Activated CD8-positive, alpha-beta memory T cell treated with anti-CD3 and anti-CD28 coated beads for 24 hours (primary cell): ENCODE measurements at regions not wholly inside any gene's neighbourhood (a gene's known extent, or its start where the extent isn't known, plus 50 kb on each side); places are given as distances from the start of the nearest gene placed in this dataset.
"Not testable (repeated sequence)": the region's sequence is repeated elsewhere in the genome, so short reads cannot be mapped to it uniquely, and the experiment has no call there.

Experiments
- DNase-seq: peaks from one replicate; pipeline ENCODE4 v3.0.0-alpha.2; 2020

DNA sequence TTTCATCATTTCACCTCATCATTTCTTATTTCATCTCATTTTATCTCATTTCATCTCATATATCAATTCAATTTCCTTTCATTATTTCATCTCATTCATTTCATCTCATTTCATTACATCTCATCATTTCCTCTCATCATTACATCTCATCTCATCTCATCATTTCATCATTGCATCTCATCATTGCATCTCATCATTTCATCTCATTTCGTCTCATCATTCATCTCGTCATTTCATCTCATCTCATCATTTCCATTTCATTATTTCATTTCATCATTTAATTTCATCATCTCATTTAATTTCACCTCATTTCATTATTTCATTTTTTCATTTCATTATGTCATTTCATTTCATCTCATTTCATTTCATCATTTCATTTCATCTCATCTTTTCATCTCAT is 168.5 kb upstream of the FAM72C start:
- not testable (repeated sequence) for DNase-seq

DNA sequence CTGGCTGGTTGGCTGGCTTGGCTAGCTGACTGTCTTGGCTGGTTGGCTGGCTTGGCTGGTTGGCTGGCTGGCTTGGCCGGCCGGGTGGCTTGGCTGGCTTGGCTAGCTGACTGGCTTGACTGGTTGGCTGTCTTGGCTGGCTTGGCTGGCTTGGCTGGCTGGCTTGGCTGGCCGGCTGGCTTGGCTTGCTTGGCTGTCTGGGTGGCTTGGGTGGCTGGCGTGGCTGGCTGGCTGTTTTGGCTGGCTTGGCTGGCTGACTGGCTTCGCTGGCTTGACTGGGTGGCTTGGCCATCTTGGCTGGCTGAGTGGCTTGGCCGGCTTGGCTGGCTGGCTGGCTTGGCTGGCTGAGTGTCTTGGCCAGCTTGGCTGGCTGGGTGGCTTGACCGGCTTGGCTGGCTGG is 133.2 kb upstream of the FAM72C start:
- DNase-seq: peak; percentile 17

DNA sequence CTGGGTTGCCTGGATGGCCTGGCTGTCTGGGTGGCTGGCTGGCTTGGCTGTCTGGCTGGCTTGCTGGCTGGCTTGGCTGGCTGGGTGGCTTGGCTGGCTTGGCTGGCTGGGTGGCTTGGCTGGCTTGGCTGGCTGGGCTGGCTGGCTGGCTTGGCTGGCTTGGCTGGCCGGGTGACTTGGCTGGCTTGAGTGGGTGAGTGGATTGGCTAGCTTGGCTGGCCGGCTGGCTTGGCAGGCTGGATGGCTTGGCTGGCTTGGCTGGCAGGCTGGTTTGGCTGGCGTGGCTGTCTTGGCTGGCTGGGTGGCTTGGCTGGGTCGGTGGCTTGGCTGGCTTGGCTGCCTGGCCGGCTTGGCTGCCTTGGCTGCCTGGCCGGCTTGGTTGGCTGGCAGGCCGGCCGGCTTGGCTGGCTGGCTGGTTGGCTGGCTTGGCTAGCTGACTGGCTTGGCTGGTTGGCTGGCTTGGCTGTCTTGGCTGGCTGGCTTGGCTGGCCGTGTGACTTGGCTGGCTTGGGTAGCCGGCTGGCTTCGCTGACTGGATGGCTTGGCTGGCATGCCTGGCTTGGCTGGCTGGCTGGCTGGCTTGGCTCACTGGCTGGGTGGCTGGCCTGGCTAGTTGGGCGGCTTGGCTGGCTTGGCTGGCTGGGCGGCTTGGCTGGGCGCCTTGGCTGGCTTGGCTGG is 132.4 kb upstream of the FAM72C start:
- peak; percentile 78 for DNase-seq

DNA sequence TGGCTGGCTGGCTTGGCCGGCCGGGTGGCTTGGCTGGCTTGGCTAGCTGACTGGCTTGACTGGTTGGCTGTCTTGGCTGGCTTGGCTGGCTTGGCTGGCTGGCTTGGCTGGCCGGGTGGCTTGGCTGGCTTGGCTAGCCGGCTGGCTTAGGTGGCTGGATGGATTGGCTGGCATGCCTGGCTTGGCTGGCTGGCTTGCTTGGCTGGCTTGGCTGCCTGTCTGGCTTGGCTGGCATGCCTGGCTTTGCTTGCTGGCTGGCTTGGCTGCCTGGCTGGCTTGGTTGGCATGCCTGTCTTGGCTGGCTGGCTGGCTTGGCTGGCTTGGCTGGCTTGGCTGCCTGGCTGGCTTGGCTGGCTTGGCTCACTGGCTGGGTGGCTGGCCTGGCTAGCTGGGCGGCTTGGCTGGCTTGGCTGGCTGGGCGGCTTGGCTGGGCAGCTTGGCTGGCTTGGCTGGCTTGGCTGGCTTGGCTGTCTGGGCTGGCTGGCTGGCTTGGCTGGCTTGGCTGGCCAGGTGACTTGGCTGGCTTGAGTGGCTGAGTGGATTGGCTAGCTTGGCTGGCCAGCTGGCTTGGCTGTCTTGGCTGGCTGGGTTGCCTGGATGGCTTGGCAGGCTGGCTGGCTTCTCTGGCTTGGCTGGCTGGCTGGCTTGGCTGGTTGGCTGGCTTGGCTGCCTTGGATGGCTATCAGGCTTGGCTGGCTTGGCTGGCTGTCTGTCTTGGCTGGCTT is 131.5 kb upstream of the FAM72C start:
- peak; percentile 78 for DNase-seq

DNA sequence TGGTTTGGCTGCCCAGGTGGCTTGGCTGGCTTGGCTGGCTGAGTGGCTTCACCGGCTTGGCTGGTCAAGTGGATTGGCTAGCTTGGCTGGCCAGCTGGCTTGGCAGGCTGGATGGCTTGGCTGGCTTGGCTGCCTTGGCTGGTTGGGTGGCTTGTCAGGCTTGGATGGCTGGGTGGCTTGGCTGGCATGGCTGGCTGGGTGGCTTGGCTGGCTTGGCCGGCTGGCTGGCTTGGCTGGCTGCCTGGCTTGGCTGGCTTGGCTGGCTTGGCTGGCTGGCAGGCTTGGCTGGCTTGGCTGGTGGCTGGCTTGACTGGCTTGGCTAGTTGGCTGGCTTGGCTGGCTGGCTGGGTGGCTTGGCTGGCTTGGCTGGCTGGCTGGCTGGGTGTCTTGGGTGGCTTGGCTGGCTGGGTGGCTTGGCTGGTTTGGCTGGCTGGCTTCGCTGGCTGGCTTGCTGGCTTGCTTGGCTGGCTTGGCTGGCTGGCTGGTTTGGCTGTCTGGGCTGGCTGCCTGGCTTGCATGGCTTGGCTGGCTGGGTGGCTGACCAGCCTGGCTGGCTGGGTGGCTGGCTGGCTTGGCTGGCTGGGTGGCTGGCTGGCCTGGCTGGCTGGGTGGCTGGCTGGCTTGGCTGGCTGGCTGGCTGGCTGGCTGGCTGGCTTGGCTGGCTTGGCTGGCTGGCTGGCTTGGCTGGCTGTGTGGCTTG is 130.4 kb upstream of the FAM72C start:
- peak; percentile 60 for DNase-seq

DNA sequence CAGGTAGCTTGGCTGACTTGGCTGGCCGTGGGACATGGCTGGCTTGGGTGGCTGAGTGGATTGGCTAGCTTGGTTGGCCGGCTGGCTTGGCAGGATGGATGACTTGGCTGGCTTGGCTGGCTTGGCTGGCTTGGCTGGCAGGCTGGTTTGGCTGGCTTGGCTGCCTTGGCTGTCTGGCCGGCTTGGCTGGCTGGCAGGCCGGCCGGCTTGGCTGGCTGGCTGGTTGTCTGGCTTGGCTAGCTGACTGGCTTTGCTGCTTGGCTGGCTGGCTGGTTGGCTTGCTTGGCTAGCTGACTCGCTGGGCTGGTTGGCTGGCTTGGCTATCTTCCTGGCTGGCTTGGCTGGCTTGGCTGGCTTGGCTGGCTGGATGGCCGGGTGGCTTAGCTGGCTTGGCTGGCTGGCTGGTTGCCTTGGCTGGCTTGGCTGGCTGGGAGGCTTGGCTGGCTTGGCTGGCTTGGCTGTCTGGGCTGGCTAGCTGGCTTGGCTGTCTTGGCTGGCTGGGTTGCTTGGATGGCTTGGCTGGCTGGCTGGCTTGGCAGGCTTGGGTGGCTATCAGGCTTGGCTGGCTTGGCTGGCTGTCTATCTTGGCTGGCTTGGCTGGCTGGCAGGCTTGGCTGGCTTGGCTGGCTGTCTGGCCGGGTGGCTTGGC is 129.7 kb upstream of the FAM72C start:
- peak; percentile 60 for DNase-seq

DNA sequence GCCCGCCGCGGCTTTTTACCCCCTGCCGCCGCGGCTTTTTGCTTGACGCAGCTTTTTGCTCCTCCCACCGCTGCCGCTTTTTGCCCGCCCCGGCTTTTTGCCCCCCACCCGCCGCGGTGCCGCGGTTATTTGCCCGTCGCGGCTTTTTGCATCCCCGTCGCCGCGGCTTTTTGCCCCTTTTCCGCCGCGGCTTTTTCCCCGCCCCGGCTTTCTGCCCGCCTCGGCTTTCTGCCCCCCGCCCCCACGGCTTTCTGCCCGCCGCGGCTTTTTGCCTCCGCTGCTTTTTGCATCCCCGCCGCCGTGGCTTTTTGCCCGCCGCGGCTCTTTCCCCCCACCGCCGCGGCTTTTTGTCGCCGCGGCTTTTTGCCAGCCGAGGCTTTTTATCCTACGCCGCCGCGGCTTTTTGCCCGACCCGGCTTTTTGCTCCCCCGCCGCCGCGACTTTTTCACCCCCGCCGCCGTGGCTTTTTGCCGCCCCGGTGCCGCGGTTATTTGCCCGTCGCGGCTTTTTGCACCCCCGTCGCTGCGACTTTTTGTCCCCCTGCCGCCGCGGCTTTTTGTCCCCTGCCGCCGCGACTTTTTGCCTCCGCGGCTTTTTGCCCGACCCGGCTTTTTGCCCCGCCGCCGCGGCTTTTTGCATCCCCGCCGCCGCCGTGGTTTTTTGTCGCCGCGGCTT is 105.5 kb upstream of the FAM72C start:
- DNase-seq: peak; percentile 79

DNA sequence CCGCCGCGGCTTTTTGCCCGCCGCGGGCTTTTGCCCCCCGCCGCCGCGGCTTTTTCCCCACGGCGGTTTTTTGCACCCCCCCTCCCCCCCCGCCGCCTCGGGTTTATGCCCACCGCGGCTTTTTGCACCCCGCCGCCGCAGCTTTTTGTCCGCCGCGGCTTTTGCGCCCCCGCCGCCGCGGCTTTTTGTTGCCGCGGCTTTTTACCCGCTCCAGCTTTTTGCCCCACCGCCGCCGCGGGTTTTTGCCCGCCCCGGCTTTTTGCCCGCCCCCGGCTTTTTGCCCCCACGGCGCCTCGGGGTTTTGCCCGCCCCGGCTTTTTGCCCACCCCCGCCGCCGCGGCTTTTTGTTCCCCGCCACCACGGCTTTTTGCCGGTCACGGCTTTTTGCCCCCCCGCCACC is 104.9 kb upstream of the FAM72C start:
- peak; percentile 59 for DNase-seq

DNA sequence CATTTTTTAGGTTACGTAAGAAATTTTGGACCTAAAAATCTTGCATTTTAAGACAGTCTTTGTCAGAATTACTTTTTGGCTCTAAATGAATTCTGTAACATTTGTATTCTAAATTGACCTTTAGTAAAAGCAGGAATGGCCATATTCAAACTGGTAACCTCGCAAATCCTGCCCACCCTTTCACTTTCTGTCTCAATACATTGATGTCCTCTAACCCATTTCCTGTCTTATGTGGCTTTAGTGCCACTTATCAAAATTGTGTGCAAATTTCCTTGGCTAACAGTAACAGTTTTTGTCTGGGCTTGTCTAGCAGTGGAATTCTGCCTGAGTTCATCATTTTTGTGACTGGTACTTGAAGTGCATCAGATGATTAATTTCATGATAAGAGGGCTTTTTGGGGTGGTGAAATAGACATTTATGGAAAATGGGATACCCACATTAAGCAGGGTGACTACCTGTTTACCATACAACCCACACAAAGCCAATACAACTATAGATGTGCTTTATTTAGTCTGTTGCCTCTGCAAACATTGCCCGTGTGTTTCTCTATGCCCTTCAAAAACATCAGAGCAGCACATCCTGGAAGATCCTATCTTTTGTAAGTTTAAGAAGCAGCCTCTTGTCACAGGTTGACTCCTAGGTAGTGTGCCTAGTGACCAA is 98.7 kb upstream of the FAM72C start:
- not testable (repeated sequence) for DNase-seq

DNA sequence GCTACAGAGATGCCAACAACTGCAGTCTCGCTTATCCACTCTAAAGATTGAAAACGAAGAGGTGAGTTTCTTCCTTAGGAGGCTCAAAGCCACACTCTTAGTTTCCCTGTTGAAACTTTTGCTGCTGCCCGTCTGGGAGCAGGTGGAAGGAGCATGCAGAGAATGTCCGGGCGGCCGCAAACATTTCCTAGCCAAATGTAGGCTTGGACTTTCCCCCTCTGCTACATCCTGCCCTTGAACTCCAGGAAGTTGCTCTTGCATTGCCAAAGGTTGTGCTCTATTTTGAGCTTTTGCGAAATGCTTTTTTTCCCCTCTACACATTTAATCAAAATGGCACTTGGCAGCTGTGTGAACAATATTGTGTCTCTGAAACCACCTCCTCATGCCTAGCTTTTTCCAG is 95.3 kb upstream of the FAM72C start:
- DNase-seq: not testable (repeated sequence)

DNA sequence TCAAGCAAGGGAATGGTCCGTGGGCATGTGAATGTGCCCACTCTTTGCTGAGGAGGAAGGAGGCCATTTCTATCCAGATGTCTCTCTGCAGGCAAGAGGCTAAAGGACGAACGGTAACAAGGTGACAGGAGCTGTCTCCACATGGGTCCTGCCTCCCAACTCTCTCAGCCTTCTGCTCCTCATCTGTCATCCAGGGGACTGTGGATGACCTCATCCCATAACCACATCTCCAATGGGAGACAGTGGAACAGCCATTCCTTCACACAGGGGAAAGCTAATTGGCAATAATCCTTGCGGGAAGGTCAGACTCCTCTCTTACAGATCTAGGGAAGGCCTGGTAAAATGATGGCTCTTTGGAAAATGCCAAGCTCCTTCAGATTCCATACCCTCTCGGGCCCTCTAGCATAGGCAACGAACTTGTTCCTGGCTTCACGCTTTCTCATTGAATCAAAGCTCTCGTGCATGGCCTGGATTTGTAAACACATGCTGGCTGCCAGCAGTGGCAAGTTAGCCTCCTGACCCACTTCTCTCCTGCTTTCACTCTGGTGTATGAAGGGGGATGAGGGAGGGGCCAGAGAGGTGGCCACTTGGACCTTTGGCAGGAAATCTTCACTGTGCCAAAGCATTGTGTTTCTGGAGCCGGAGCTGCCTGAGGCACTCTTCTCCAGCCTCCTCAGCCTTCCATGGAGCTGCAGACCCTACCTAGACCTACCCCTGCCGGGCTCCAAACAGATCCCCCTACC is 94.5 kb upstream of the FAM72C start:
- not testable (repeated sequence) for DNase-seq

DNA sequence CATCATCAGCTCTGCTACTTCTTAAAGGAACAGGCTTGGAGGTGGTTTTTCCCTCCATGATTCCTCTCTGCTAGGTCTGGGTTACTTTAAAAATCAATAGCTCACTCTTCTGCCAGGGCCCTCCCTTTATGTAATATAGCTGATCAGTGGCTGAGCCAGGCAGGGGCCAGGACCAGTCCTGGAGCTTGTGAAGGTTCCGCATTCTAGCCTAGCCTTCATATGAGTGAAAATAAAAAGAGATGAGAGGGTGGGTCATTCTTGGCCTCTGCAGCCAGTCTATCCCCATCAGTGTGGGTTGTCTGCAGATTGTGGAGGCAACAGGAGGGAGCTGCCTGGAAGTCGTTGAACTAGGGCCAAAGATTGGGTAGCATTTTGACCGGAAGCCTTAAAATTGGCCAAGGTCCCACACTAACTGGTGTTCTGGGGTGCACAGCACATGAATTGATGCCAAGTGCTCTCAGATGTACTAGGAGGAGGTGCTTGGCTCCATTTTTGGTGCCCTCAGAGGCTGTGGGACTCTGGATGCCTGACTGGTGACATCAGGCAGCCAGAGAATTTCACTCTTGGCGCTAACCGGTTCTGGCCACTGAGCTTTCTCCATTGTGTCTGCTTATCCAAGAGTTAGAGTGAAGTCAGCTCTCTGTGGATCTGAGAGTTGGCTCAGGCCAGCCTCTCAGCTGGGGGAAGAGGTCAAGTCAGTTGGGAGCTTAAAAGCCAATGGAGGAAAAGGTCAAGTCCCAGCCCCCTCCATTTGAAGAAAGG is 93.7 kb upstream of the FAM72C start:
- not testable (repeated sequence) for DNase-seq

DNA sequence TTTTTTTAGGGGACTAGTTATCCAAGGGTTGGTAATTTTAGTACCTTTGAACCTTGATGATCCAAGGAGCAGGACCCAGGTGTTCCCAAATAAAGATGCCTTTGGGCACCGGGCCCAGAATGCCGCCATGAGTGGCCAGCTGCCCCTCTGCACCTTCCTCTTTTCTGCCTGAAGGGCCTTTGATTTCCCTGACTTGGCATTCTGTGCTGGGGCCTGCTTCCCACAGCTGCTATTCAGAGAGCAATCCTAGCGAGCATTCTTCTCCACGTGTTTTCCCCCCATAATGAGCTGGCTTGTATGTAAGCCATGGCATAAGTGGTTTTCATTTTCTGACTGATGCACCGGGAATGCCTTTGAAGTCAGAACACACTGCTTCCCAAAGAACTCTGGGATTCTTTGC is 77.6 kb upstream of the FAM72C start:
- not testable (repeated sequence) for DNase-seq

DNA sequence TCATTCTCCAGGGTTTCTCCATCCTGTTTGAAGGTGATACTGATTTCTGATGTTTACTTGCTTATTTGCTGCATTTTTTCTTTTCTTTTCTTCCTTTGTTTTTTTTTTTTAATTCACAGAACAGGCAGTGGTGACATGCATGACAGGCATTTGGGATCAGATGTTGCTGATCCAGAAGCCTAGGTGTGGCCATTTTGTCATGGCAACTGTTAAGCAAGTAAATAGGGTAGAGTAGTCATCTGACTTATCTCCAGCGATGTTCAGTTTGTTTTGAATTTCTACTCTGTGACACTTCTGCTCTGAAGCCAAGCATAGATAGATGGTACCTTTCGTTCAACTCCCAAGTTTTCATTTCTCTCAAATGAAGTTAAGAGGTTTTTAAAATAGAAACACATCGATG is 74.9 kb upstream of the FAM72C start:
- DNase-seq: not testable (repeated sequence)

DNA sequence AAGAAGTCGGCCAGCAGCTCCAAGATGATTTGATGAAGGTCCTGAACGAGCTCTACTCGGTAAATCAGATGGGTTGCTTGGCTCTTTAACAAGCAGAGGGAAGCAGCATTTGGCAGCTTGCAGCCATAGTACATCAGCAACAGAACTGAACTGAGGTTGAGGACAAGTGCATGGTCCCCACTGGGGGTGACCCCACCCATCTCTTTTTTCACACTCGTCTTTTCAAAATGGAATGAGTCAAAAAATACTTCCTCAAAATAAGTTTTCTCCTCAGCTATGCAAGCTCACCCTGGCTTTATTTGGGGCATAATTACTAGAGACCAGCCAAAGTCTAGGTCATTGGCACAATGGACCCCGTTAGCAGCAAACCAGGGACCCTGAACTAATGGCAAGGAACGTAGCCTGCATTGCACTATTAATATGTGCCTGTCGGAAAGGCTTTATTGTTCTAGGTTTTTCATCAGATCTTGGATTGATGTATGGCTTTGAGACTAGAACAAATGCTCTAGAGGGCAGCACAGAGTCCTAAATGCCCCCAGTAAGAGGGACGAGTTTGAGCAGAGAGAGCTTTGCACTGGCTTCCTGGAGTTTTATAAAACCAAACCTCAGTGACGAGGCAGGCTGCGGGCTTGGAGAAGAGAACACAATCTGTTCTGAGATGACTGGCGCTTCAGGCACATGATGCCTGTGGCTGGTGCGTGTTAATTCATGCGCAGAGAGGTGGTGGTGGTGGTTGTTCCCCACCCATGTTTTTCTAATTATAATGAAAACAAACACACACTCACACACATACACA is 74.2 kb upstream of the FAM72C start:
- DNase-seq: not testable (repeated sequence)

DNA sequence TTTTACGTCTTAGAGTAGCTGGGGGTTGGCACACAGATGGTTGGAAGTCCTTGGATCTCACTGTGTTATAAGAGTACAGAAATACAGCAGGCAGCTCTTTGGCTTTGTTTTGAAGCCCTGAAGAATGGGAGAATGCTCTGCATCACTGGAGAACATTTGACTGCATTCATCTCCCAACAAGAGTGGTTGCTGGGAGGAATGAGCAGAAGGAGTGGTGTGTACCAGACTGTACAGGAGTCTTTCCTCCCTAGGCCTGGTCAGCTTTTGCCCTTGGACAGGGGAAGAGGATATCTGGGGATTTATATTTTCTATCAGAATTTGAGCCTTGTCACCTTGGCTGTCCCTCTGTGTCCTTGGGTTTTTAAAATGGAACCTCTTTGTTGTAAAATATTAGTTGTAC is 70.5 kb upstream of the FAM72C start:
- not testable (repeated sequence) for DNase-seq

DNA sequence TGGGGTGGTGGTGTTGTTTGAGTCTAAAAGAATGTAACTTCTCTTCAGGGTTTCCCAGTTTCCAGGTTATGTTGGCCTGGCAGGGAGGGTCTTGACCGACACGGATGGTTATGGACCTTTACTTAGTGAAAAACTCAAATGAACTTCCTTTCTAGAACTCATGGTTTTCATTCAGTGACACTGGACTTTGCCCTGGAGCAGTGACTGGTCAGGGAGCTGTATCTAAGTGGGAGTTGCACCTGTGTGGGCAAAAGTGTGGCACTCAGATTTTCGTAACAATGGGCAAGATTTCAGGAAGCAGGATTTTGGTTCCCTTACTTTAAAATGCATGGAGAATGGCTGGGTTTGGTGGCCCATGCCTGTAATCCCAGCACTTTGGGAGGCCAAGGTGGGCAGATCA is 68.5 kb upstream of the FAM72C start:
- DNase-seq: not testable (repeated sequence)

DNA sequence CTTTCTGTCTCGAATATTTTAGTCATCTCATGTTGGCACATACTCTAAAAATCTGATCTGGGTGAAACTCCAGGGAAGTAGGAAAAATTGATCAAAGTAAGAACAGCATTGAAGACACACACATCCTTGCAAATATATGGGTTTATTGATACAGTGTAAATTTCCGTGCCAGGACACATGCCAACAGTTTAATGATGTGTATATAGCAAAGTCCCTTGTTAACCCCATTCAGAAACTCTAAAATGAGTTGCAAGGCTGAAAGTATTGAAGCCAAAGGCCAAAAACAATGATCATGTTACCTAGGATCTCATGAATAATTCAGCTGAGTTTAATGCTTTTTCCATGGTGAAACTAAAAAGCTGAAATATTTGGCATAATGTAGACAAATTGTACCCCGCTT is 62.3 kb upstream of the FAM72C start:
- not testable (repeated sequence) for DNase-seq

DNA sequence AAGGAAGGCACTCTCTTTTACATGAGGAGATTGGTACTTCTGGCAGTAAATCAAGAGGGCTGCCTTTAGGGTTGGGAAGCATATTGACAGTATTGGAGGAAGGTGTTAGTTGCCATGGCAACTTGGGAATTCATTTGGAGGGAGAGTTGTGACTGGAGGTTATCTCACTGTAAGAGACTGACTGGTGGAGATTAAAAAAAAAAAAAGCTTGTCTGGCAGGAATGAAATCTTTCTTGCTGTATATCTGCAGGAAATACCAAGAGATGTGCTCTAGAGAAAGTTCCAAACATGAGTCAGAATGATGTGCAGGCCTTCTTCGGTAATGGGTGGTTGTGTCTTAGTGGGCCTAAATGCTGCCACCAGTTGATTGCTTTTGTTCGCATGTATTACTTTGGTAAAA is 59.8 kb upstream of the FAM72C start:
- DNase-seq: not testable (repeated sequence)

DNA sequence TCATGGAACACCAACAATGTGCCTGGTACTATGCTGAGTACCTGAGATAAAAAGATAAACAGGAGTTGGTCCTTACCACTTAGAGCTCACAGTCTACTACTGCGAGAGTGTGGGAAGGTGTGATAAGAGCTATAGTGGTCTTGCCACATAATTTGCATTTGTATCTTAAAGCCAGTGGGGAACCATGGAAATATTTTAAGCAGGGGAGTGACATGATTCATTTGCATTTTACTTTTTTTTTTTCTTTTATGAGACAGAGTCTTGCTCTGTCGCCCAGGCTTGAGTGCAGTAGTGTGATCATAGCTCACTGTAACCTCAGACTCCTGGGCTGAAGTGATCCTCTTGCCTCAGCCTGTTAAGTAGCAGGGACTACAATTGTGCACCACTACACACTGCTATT is 54.2 kb upstream of the FAM72C start:
- not testable (repeated sequence) for DNase-seq
